C4-2B (cell line): ENCODE measurements at regions not wholly inside any gene's neighbourhood (a gene's known extent, or its start where the extent isn't known, plus 50 kb on each side); places are given as distances from the start of the nearest gene placed in this dataset.

Experiments
- ZFX ChIP-seq: fragments of 450-650 bp; IDR thresholded peaks from 2 replicates; pipeline ENCODE4 v1.6.1; 2017
- TF ChIP-seq, protein P1 (sequence below): fragments of 450-650 bp; conservative IDR thresholded peaks from 2 replicates; pipeline ENCODE4 v1.5.1; 2017; ENCODE audit warnings: mild to moderate bottlenecking

DNA sequence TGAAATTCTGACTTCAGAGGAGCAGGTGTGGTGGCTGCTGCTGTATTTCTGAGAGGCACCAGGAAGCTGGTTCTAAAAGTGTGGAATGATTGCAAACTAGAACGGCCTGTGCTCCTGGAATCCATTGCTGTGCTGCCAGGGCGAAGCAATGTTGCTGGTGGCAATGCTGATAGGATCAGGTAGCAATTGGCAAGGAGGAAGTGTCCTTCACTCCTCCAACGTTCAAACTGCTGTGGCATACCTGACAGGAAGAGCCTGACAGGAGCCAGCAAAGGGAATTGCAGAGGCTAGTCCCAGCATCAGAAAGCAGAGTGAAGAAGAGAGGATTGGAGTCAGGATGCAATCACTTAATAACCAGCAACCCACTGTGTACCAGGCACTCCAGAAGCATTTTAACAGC, 118.2 kb downstream of the FAR1 start:
- TF ChIP-seq, protein P1, sequence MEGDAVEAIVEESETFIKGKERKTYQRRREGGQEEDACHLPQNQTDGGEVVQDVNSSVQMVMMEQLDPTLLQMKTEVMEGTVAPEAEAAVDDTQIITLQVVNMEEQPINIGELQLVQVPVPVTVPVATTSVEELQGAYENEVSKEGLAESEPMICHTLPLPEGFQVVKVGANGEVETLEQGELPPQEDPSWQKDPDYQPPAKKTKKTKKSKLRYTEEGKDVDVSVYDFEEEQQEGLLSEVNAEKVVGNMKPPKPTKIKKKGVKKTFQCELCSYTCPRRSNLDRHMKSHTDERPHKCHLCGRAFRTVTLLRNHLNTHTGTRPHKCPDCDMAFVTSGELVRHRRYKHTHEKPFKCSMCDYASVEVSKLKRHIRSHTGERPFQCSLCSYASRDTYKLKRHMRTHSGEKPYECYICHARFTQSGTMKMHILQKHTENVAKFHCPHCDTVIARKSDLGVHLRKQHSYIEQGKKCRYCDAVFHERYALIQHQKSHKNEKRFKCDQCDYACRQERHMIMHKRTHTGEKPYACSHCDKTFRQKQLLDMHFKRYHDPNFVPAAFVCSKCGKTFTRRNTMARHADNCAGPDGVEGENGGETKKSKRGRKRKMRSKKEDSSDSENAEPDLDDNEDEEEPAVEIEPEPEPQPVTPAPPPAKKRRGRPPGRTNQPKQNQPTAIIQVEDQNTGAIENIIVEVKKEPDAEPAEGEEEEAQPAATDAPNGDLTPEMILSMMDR = no peak
- TF ChIP-seq ZFX = no peak
